ENCODE measurements at regions not wholly inside any gene's neighbourhood (a gene's known extent, or its start where the extent isn't known, plus 50 kb on each side); places are given as distances from the start of the nearest gene placed in this dataset.
A peak's percentile ranks its signal among the peaks of the same experiment; 100 is the strongest.

DNA sequence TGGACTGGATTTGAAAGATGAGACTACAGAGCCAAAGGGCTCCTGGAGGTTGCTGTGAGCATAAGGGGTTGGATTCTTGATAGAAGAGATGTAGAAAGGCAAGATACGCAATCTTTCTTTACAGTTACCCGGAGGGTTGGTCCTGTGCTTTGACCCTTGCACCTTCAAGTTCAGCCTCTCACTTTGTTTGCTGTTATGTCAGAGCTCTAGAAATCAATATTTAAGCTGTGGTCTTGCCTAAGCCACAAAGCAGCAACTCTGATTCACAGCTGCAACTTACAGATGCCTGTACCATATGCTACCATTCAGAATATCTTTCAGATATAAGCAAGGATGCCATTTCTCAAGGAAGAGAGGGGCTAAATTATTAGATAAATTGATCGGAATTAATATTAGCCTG is 943.1 kb upstream of the LRRTM1 start:
- TF ChIP-seq, protein P1, sequence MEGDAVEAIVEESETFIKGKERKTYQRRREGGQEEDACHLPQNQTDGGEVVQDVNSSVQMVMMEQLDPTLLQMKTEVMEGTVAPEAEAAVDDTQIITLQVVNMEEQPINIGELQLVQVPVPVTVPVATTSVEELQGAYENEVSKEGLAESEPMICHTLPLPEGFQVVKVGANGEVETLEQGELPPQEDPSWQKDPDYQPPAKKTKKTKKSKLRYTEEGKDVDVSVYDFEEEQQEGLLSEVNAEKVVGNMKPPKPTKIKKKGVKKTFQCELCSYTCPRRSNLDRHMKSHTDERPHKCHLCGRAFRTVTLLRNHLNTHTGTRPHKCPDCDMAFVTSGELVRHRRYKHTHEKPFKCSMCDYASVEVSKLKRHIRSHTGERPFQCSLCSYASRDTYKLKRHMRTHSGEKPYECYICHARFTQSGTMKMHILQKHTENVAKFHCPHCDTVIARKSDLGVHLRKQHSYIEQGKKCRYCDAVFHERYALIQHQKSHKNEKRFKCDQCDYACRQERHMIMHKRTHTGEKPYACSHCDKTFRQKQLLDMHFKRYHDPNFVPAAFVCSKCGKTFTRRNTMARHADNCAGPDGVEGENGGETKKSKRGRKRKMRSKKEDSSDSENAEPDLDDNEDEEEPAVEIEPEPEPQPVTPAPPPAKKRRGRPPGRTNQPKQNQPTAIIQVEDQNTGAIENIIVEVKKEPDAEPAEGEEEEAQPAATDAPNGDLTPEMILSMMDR (IDR thresholded peaks at IDR 0.05; ENCODE audit: poor library complexity, severe bottlenecking), result no peak
- H3K4me1 ChIP-seq (ENCODE audit: insufficient read depth, poor library complexity, severe bottlenecking), result no peaks in the 10 kb centered on the region
- ATAC-seq (ENCODE audit: low read depth) (no peak), DNase-seq (ENCODE audit: low spot score) (no peak)
- no peak overlapping the region for H3K4me3 ChIP-seq (ENCODE audit: severe bottlenecking)
- H3K27ac ChIP-seq (ENCODE audit: poor library complexity, severe bottlenecking), result no peak overlapping the region
- H3K36me3 ChIP-seq (ENCODE audit: low read depth), result no peaks in the 10 kb centered on the region
- no peaks in the 10 kb centered on the region for H3K27me3 ChIP-seq (ENCODE audit: insufficient read depth, poor library complexity, severe bottlenecking)
- no peaks in the 10 kb centered on the region for H3K9me3 ChIP-seq (ENCODE audit: severe bottlenecking)

DNA sequence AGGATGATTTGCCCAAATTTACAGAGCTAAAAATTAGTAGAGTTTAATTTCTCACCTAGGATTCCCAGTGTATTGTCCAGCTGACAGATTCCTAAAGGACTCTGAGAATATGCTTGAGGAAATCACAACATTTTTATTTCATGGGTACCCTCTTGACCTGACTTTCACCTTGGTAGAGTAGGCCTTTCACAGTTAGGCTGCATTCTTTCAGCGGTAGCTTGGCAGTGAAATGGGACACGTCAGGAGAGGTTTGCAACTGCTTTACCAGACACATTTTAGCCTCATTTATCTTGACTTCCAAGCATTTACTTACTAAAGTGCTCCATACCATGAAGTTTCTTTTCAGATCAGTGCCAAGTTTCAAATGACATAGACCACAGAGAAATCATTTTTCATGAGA is 937.9 kb upstream of the LRRTM1 start:
- TF ChIP-seq, protein P1 (IDR thresholded peaks at IDR 0.05; ENCODE audit: poor library complexity, severe bottlenecking), result no peak
- Histone ChIP-seq H3K9me3 (ENCODE audit: severe bottlenecking) (no peaks in the 10 kb centered on the region), H3K27me3 (ENCODE audit: insufficient read depth, poor library complexity, severe bottlenecking) (no peaks in the 10 kb centered on the region), H3K4me3 (ENCODE audit: severe bottlenecking) (no peak overlapping the region), H3K36me3 (ENCODE audit: low read depth) (no peaks in the 10 kb centered on the region), H3K27ac (ENCODE audit: poor library complexity, severe bottlenecking) (no peak overlapping the region), H3K4me1 (ENCODE audit: insufficient read depth, poor library complexity, severe bottlenecking) (no peaks in the 10 kb centered on the region)
- ATAC-seq (ENCODE audit: low read depth) (no peak), DNase-seq (ENCODE audit: low spot score) (no peak)

DNA sequence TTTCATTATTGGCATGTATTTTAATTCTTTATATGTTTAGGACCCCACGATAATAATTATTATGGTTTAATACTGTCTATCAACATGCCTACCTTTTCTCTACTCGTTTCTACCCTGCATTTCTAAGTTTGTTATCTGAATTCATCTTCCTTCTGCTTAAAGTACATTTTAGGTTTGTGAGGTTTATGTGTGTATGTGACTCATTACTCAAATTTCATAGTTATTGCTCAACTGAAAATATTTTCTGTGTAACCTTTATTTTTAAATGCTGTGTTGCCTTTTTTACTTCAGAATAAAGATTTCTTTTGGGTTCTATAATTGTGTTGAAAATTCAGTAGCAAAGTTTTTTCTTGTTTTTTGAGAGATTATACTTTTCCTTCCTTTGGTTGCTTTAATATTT is 933.9 kb upstream of the LRRTM1 start:
- H3K27me3 ChIP-seq (ENCODE audit: insufficient read depth, poor library complexity, severe bottlenecking), result no peaks in the 10 kb centered on the region
- H3K36me3 ChIP-seq (ENCODE audit: low read depth), result no peaks in the 10 kb centered on the region
- TF ChIP-seq, protein P1 (IDR thresholded peaks at IDR 0.05; ENCODE audit: poor library complexity, severe bottlenecking), result no peak
- H3K27ac ChIP-seq (ENCODE audit: poor library complexity, severe bottlenecking), result no peak overlapping the region
- no peaks in the 10 kb centered on the region for H3K9me3 ChIP-seq (ENCODE audit: severe bottlenecking)
- no peak overlapping the region for H3K4me3 ChIP-seq (ENCODE audit: severe bottlenecking)
- DNase-seq (ENCODE audit: low spot score) (no peak), ATAC-seq (ENCODE audit: low read depth) (no peak)
- peaks cover 3% of the 10 kb centered on the region for H3K4me1 ChIP-seq (ENCODE audit: insufficient read depth, poor library complexity, severe bottlenecking)

DNA sequence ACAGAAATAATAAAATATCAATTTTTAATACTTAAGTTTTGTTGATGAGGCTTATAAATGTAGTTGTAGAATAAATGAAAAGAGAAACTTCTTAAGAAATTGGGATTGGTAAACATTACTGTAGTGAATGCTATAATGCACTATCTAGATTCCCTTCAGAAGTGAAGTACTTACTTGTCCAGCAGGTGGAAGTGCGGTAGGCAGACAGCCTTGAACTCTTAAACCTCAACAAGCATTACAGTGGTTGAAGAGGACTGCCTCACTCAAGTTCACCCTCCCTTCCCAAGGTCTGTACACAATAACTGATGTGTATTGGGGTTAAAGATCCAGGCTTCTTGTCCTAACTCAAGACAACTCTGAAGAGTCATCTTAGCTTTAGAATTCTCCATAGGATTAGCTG is 931.0 kb upstream of the LRRTM1 start:
- ATAC-seq (ENCODE audit: low read depth) (no peak), DNase-seq (ENCODE audit: low spot score) (no peak)
- TF ChIP-seq, protein P1 (IDR thresholded peaks at IDR 0.05; ENCODE audit: poor library complexity, severe bottlenecking), result no peak
- Histone ChIP-seq H3K9me3 (ENCODE audit: severe bottlenecking) (no peaks in the 10 kb centered on the region), H3K4me1 (ENCODE audit: insufficient read depth, poor library complexity, severe bottlenecking) (peaks cover 3% of the 10 kb centered on the region), H3K36me3 (ENCODE audit: low read depth) (no peaks in the 10 kb centered on the region), H3K27ac (ENCODE audit: poor library complexity, severe bottlenecking) (no peak overlapping the region), H3K27me3 (ENCODE audit: insufficient read depth, poor library complexity, severe bottlenecking) (no peaks in the 10 kb centered on the region), H3K4me3 (ENCODE audit: severe bottlenecking) (no peak overlapping the region)

DNA sequence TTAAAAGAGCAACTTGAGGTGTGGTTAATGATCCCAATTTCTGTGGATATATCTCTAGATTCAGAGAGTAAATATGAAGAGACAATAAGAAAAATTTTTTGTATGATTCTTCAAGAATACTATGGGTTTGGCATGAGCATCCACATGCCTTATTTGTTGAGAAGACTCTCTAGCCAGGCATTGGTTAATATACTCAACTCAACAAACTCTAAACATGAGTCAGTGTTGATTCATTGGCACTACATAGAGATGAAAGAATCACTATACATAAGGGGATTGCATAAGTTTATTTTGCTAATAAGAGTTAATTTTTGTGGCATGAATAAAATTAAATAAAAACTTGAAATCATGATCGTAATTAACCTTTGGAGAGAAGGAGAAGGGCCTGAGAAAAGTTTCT is 930.2 kb upstream of the LRRTM1 start:
- TF ChIP-seq, protein P1 (IDR thresholded peaks at IDR 0.05; ENCODE audit: poor library complexity, severe bottlenecking), result no peak
- DNase-seq (ENCODE audit: low spot score) (no peak), ATAC-seq (ENCODE audit: low read depth) (0 out of 3 replicates have a peak, but pooled peaks have one; percentile 52)
- Histone ChIP-seq H3K4me3 (ENCODE audit: severe bottlenecking) (no peak overlapping the region), H3K36me3 (ENCODE audit: low read depth) (no peaks in the 10 kb centered on the region), H3K27me3 (ENCODE audit: insufficient read depth, poor library complexity, severe bottlenecking) (no peaks in the 10 kb centered on the region), H3K4me1 (ENCODE audit: insufficient read depth, poor library complexity, severe bottlenecking) (peaks cover 3% of the 10 kb centered on the region), H3K27ac (ENCODE audit: poor library complexity, severe bottlenecking) (no peak overlapping the region), H3K9me3 (ENCODE audit: severe bottlenecking) (no peaks in the 10 kb centered on the region)

Measured in RWPE2 (cell line).